ENCODE measurements at regions not wholly inside any gene's neighbourhood (a gene's known extent, or its start where the extent isn't known, plus 50 kb on each side); places are given as distances from the start of the nearest gene placed in this dataset.

DNA sequence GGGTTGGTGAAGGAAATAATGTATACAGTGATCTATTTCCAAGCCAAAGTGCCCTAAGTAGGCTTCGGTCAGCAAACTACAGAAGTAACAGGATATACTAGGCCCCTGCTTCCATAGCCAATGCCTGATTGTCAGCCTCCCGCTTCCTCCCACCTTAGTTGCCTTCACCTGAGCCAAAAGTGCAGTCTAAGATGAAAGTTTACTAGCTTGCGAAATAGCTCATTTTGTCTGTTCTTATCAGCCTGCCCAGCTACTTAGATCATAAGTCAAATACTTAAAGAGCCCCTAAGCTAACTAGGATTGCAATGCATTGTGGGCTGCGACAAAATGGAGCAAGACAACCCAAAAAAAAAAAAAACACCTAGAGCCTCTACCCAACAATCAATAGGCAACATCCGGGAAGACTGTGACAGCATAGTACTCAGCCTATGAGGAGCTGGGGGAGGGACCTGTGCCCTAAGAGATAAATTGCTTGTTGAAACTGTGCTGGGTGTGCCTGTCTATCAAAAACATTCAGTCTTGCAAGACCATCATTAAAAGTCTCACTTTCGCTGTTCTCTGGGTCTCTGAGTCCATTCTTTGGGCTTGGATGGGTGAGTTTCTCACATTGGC, 454.7 kb upstream of the TSHZ3 start:
- TF ChIP-seq CTCF (IDR thresholded peaks at IDR 0.05) (no peak), POLR2AphosphoS5 (IDR thresholded peaks at IDR 0.05) (no peak)
